Femur (tissue), 1 donor: ENCODE measurements at regions not wholly inside any gene's neighbourhood (a gene's known extent, or its start where the extent isn't known, plus 50 kb on each side); places are given as distances from the start of the nearest gene placed in this dataset.

Experiments used
- DNase-seq: peaks from one replicate; pipeline ENCODE4 v3.0.0-alpha.2; 2017

- DNase-seq, result no peak
Measured at GRCh38 chr3:132904-133303, 63.7 kb upstream of the CHL1 start.

- DNase-seq, result no peak
Measured at GRCh38 chr3:140748-141330, 55.7 kb upstream of the CHL1 start.
